RWPE1 (cell line): ENCODE measurements at regions not wholly inside any gene's neighbourhood (a gene's known extent, or its start where the extent isn't known, plus 50 kb on each side); places are given as distances from the start of the nearest gene placed in this dataset.

Source experiments
- CTCF ChIA-PET: fragments of 350-600 bp; sonication (Branson Sonifier 250); formaldehyde crosslinking; extraction: SDS; loops from one replicate; lab custom pipeline; 2021; lab: Yijun Ruan, JAX
- POLR2A ChIA-PET: fragments of 400-600 bp; formaldehyde crosslinking; extraction: SDS; loops from one replicate; lab custom pipeline; 2020; ENCODE audit warnings: antibody characterized with exemption; ENCODE audit not compliant: low non-redundant PET; lab: Yijun Ruan, JAX
- DNase-seq: peaks from one replicate; pipeline ENCODE4 v3.0.0; 2012; ENCODE audit warnings: low spot score
- H3K27ac ChIP-seq: fragments of 450-650 bp; 2 replicates; pipeline ENCODE4 v1.5.1; 2017
- CTCF ChIP-seq: fragments of 450-650 bp; conservative IDR thresholded peaks from 2 replicates; pipeline ENCODE4 v1.5.1; 2017; ENCODE audit warnings: low read depth, mild to moderate bottlenecking

DNA sequence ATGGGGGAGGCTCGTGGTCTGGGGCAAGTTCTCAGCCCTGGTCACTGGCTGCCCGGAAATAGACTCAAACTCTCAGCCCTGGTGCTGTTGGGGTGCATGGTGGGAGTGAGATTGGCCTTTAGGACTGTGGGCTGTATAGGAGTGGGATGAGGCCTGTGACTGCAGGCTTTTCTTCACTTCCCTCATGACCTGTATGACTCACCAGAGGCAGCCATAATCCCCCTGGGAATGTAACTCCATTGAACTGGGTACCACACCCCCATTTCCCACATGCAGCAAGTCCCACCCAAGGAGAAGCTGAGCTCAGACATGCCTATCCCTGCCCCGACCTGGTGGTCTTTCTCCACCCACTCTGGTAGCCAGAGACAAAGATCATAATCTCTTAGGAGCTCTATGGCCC, 177.7 kb upstream of the OSR1 start:
- TF ChIP-seq CTCF = no peak
- ChIA-PET CTCF (interaction anchor here (0.6 kb wide), 1 partner anchor 10 kb away, joined by 3 read pairs; no protein-coding TSS in a partner anchor), POLR2A (no interaction called here)
- no peak for DNase-seq
- peak overlapping the region; percentile 83 for H3K27ac ChIP-seq

GRCh38 chr2:19532547-19533196, 174.2 kb upstream of the OSR1 start:
- no peak overlapping the region for H3K27ac ChIP-seq
- TF ChIP-seq CTCF = no peak
- CTCF ChIA-PET = no interaction called here
- POLR2A ChIA-PET = no interaction called here
- DNase-seq = no peak

DNA sequence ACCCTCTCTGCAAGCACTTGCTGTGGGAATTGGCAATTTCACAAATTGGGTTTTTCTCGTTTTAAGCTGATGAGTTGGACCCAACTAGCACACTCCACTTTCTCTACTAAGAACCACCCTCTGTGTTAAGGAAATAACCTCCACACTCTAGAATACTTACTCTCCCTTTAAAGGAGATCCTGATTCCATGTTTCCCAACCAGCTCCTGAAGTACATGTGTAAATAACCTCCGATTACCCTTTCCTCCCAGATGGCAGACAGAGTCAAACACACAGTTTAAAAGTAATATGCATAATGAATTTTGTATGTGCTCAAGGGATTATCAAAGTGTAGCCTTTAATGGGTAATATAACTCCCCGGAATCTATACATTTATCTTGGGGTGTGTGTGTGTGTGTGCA, 171.3 kb upstream of the OSR1 start:
- DNase-seq = no peak

GRCh38 chr2:19527771-19528170, 169.3 kb upstream of the OSR1 start:
- ChIA-PET CTCF (interaction anchor here (0.5 kb wide), 1 partner anchor 231 kb away, joined by 4 read pairs; no protein-coding TSS in a partner anchor), POLR2A (no interaction called here)
- DNase-seq = no peak
- TF ChIP-seq CTCF = no peak
- no peak overlapping the region for H3K27ac ChIP-seq

More for the DNA sequence above, 171.3 kb upstream of the OSR1 start:
- TF ChIP-seq CTCF = no peak
- CTCF ChIA-PET = no interaction called here
- POLR2A ChIA-PET = no interaction called here
- no peak overlapping the region for H3K27ac ChIP-seq

GRCh38 chr2:19525313-19525712, 166.9 kb upstream of the OSR1 start:
- TF ChIP-seq CTCF = no peak
- ChIA-PET POLR2A (no interaction called here), CTCF (no interaction called here)
- H3K27ac ChIP-seq = no peak overlapping the region
- no peak for DNase-seq

DNA sequence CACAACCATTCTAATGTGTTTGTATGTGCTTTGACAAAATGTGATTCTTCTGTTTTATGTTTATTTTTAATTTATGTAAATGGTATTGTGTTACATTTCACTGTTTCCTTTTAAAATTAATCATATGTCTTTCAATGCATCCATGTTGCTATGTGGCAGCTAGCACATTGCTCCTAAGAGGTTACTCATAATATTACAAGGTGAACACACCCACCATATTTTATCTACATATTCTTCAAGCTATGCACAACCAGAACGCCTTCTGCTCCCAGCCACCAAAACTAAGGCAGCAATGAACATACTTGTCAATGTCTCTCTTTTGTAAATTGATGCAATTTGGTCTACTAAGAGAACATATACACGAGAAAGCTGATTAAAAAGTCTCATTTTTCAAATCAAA, 160.6 kb upstream of the OSR1 start:
- H3K27ac ChIP-seq = no peak overlapping the region
- DNase-seq = no peak
- ChIA-PET POLR2A (no interaction called here), CTCF (no interaction called here)
- no peak for TF ChIP-seq CTCF
